Kidney (tissue), 13 donors: ENCODE measurements at regions not wholly inside any gene's neighbourhood (a gene's known extent, or its start where the extent isn't known, plus 50 kb on each side); places are given as distances from the start of the nearest gene placed in this dataset.

Experiments used
- DNase-seq, 5 donors: peaks; one replicate each; pipeline ENCODE4 v3.0.0-alpha.2; 2013 to 2020
- FAIRE-seq: peaks from 2 replicates; lab custom pipeline; 2012; peaks lifted over from hg19 to GRCh38; lab: Jason Lieb, UNC
- H3K27ac ChIP-seq, 2 donors: one replicate each; pipeline ENCODE4 v1.7.0; 2013; ENCODE audit warnings: low read depth in 2 of 2, low read length in 2 of 2, inconsistent platforms in 1 of 2
- H3K27me3 ChIP-seq: one replicate; pipeline ENCODE4 v1.7.1; 2013; ENCODE audit warnings: low read length, inconsistent platforms; ENCODE audit not compliant: control insufficient read depth, insufficient read depth
- H3K36me3 ChIP-seq, 3 donors: one replicate each; pipeline versions ENCODE4 v1.7.0 to v1.7.1; 2013; ENCODE audit warnings: low read length in 3 of 3, control low read depth in 1 of 3, inconsistent platforms in 1 of 3; ENCODE audit not compliant: insufficient read depth in 3 of 3, control insufficient read depth in 2 of 3
- H3K4me1 ChIP-seq, 3 donors: one replicate each; pipeline versions ENCODE4 v1.7.0 to v1.7.1; 2013; ENCODE audit warnings: low read length in 3 of 3, inconsistent platforms in 1 of 3, low read depth in 1 of 3; ENCODE audit not compliant: control insufficient read depth in 2 of 3, insufficient read depth in 2 of 3
- H3K4me3 ChIP-seq, 3 donors: one replicate each; pipeline versions ENCODE4 v1.7.0 to v1.8.1; 2013; ENCODE audit warnings: low read length in 3 of 3, control low read depth in 1 of 3, inconsistent platforms in 1 of 3
- H3K9ac ChIP-seq, 3 donors: one replicate each; pipeline versions ENCODE4 v1.7.0 to v1.7.1; 2013; ENCODE audit warnings: low read length in 3 of 3, control low read depth in 1 of 3, inconsistent platforms in 1 of 3
- H3K9me3 ChIP-seq, 3 donors: one replicate each; pipeline versions ENCODE4 v1.7.0 to v1.7.1; 2013; ENCODE audit warnings: low read length in 3 of 3, control low read depth in 1 of 3, inconsistent platforms in 1 of 3; ENCODE audit not compliant: control insufficient read depth in 2 of 3, insufficient read depth in 1 of 3
- CTCF ChIP-seq: IDR thresholded peaks from 3 replicates; pipeline ENCODE4 v1.5.1; 2012; ENCODE audit warnings: mild to moderate bottlenecking, moderate library complexity, borderline replicate concordance; ENCODE audit not compliant: insufficient read depth; ENCODE audit errors: extremely low read depth
- intact Hi-C: fragments of 100-400 bp; cut with DNase I; formaldehyde crosslinking; loops from one replicate; pipeline ENCODE4 v1.11.1; 2022
- donor health status: control.
- donor health status: control.
- donor health status: control.
- donor health status: control.
- donor health status: control.
- donor health status: DM: yes; HTN: yes; CAD: no.
- donor health status: Normal renal cell carcinoma (clear cell type).

- TF ChIP-seq CTCF: no peak
- FAIRE-seq (no peak), DNase-seq (no peak)
- no peaks in the 10 kb centered on the region for H3K36me3 ChIP-seq
- no peaks in the 10 kb centered on the region for H3K9me3 ChIP-seq
- no peak overlapping the region for H3K27ac ChIP-seq
- no peaks in the 10 kb centered on the region for H3K4me1 ChIP-seq
- H3K27me3 ChIP-seq: no peaks in the 10 kb centered on the region
- no peak overlapping the region for H3K9ac ChIP-seq
- H3K4me3 ChIP-seq: no peak overlapping the region
- intact Hi-C loops: no loop called here
Observed at GRCh38 chr10:4012848-4013247, 227.8 kb upstream of the KLF6 start.

- intact Hi-C loops: no loop called here
Observed at GRCh38 chr10:4011136-4011812, 226.3 kb upstream of the KLF6 start.

GRCh38 chr10:4008676-4009382 is 223.8 kb upstream of the KLF6 start:
- no peak for DNase-seq
- TF ChIP-seq CTCF: no peak
- Histone ChIP-seq H3K4me3 (no peak overlapping the region), H3K9ac (no peak overlapping the region), H3K9me3 (no peaks in the 10 kb centered on the region), H3K27me3 (no peaks in the 10 kb centered on the region), H3K36me3 (no peaks in the 10 kb centered on the region), H3K4me1 (no peaks in the 10 kb centered on the region), H3K27ac (no peak overlapping the region)
- intact Hi-C loops: no loop called here
- no peak for FAIRE-seq

More at GRCh38 chr10:4011136-4011812, 226.3 kb upstream of the KLF6 start:
- FAIRE-seq (no peak), DNase-seq (no peak)
- H3K4me3 ChIP-seq: no peak overlapping the region
- no peaks in the 10 kb centered on the region for H3K9me3 ChIP-seq
- H3K27ac ChIP-seq: no peak overlapping the region
- TF ChIP-seq CTCF: no peak
- H3K9ac ChIP-seq: no peak overlapping the region
- no peaks in the 10 kb centered on the region for H3K36me3 ChIP-seq
- no peaks in the 10 kb centered on the region for H3K4me1 ChIP-seq
- no peaks in the 10 kb centered on the region for H3K27me3 ChIP-seq
